HL-60 (cell line): ENCODE measurements at regions not wholly inside any gene's neighbourhood (a gene's known extent, or its start where the extent isn't known, plus 50 kb on each side); places are given as distances from the start of the nearest gene placed in this dataset.

ENCODE experiments used
- GABPA ChIP-seq: IDR thresholded peaks from 2 replicates; pipeline ENCODE4 v1.6.1; 2012; ENCODE audit warnings: low read depth
- POLR2AphosphoS5 ChIP-seq: IDR thresholded peaks from 2 replicates; pipeline ENCODE4 v1.6.1; 2012; ENCODE audit warnings: low read depth
- REST ChIP-seq: IDR thresholded peaks from 2 replicates; pipeline ENCODE4 v1.6.1; 2012; ENCODE audit warnings: low read depth; ENCODE audit not compliant: insufficient replicate concordance
- SPI1 ChIP-seq: IDR thresholded peaks from 2 replicates; pipeline ENCODE4 v1.6.1; 2012; ENCODE audit warnings: low read depth, mild to moderate bottlenecking, borderline replicate concordance
- TF ChIP-seq, protein P1 (sequence below): IDR thresholded peaks from one replicate; pipeline ENCODE4 v1.5.1; 2011; ENCODE audit warnings: low read length, control low read depth, inconsistent platforms; ENCODE audit not compliant: insufficient read depth

GRCh38 chrX:76253432-76253831, 80.6 kb downstream of the PBDC1 start:
- TF ChIP-seq, protein P1, sequence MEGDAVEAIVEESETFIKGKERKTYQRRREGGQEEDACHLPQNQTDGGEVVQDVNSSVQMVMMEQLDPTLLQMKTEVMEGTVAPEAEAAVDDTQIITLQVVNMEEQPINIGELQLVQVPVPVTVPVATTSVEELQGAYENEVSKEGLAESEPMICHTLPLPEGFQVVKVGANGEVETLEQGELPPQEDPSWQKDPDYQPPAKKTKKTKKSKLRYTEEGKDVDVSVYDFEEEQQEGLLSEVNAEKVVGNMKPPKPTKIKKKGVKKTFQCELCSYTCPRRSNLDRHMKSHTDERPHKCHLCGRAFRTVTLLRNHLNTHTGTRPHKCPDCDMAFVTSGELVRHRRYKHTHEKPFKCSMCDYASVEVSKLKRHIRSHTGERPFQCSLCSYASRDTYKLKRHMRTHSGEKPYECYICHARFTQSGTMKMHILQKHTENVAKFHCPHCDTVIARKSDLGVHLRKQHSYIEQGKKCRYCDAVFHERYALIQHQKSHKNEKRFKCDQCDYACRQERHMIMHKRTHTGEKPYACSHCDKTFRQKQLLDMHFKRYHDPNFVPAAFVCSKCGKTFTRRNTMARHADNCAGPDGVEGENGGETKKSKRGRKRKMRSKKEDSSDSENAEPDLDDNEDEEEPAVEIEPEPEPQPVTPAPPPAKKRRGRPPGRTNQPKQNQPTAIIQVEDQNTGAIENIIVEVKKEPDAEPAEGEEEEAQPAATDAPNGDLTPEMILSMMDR, result peak; percentile 28
- TF ChIP-seq GABPA (no peak), REST (no peak), POLR2AphosphoS5 (no peak), SPI1 (no peak)
